ENCODE measurements at regions not wholly inside any gene's neighbourhood (a gene's known extent, or its start where the extent isn't known, plus 50 kb on each side); places are given as distances from the start of the nearest gene placed in this dataset.

DNA sequence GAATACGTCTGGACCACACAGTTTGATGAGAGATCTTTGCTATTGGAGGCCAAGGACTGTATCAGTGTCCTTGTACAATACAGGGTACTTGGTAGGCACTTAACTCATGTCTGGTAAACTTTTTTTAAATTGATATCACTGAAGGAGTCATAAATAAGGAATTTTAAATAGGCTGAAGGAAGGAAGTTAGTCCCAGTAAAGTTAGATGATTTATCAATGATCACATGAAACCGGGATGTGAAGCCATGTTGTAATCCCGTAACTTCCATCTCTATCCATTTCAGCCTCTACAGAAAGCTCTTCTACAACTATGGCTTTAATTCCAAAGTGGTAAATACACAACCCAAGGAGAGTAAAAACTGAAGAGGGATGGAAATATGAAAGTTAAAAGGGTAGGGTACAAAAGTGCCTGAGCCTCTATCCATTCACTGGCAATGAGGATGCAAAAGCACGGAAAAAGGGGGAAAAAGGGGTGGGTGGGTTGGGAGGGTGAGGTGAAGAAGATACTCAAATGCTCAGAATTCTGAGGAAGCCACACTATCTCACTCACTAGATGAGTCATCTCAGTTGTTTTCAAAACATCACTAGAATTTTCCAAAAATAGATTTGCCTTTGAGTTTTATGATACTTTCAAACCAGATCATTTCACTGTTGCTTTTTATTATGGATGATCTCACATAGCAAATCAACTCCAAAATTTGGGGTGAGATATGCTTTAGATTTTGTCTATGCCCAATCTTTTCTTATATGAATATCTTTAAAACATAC, 1053.5 kb downstream of the NR2F1-AS1 start:
- no peak for TF ChIP-seq EZH2phosphoT487 (IDR thresholded peaks at IDR 0.05; ENCODE audit: low read depth)
- TF ChIP-seq, protein P1, sequence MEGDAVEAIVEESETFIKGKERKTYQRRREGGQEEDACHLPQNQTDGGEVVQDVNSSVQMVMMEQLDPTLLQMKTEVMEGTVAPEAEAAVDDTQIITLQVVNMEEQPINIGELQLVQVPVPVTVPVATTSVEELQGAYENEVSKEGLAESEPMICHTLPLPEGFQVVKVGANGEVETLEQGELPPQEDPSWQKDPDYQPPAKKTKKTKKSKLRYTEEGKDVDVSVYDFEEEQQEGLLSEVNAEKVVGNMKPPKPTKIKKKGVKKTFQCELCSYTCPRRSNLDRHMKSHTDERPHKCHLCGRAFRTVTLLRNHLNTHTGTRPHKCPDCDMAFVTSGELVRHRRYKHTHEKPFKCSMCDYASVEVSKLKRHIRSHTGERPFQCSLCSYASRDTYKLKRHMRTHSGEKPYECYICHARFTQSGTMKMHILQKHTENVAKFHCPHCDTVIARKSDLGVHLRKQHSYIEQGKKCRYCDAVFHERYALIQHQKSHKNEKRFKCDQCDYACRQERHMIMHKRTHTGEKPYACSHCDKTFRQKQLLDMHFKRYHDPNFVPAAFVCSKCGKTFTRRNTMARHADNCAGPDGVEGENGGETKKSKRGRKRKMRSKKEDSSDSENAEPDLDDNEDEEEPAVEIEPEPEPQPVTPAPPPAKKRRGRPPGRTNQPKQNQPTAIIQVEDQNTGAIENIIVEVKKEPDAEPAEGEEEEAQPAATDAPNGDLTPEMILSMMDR (IDR thresholded peaks at IDR 0.05; ENCODE audit: low read depth, low read length), result no peak

Data from OCI-LY3 (cell line).